GM10266 (cell line): ENCODE measurements at regions not wholly inside any gene's neighbourhood (a gene's known extent, or its start where the extent isn't known, plus 50 kb on each side); places are given as distances from the start of the nearest gene placed in this dataset.

Source experiments
- DNase-seq: peaks from one replicate; pipeline ENCODE4 v3.0.0; 2012; ENCODE audit errors: extremely low spot score
- TF ChIP-seq, protein P1 (sequence below): IDR thresholded peaks from 2 replicates; pipeline ENCODE4 v1.5.1; 2012; ENCODE audit warnings: mild to moderate bottlenecking, low read depth; ENCODE audit not compliant: control insufficient read depth, insufficient read depth; ENCODE audit errors: missing control alignments

GRCh38 chr5:53360811-53361210 is 119.6 kb upstream of the FST start:
- no peak for DNase-seq
- TF ChIP-seq, protein P1, sequence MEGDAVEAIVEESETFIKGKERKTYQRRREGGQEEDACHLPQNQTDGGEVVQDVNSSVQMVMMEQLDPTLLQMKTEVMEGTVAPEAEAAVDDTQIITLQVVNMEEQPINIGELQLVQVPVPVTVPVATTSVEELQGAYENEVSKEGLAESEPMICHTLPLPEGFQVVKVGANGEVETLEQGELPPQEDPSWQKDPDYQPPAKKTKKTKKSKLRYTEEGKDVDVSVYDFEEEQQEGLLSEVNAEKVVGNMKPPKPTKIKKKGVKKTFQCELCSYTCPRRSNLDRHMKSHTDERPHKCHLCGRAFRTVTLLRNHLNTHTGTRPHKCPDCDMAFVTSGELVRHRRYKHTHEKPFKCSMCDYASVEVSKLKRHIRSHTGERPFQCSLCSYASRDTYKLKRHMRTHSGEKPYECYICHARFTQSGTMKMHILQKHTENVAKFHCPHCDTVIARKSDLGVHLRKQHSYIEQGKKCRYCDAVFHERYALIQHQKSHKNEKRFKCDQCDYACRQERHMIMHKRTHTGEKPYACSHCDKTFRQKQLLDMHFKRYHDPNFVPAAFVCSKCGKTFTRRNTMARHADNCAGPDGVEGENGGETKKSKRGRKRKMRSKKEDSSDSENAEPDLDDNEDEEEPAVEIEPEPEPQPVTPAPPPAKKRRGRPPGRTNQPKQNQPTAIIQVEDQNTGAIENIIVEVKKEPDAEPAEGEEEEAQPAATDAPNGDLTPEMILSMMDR: no peak

- TF ChIP-seq, protein P1: no peak
- no peak for DNase-seq
Measured at GRCh38 chr5:53361708-53362107, 118.7 kb upstream of the FST start.

DNA sequence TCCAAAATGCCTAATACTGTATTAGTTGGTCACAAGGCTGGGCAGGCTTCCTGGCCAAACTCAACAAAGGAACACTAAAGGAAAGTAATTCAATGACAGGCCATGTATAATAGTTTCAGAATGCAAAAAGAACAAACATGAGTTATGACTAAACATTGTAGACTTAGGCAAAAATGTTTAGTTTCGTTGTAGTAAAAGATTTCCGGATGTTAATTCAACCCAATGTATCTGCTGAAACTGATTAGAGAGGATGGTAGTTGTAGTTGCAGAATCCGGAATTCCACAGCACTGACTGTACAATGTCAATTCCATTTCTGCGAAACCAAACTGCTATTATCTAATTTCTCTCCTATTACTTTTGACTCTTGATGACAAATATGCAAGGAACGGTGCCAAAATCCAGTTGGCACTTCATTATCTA is 117.9 kb upstream of the FST start:
- TF ChIP-seq, protein P1: no peak
- DNase-seq: no peak

DNA sequence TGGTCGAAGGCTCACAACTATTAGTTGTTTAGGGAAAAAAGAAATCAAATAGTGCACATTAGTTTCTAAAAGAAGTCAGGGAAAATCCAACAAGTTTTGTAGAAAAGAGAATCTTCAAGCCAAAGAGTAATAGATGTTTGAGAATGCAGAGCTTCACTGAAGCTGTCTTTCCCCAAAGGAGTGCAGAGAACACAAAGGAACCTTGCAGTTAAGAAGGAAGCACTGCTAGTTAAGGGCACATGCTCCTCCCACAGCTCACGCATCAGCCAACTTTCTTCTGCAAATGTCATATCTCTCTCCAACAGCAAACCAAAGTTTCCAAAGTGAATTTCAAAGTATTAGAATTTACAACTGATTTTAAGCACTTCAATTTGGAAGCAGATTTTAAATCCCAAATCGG is 116.4 kb upstream of the FST start:
- TF ChIP-seq, protein P1: no peak
- DNase-seq: no peak

DNA sequence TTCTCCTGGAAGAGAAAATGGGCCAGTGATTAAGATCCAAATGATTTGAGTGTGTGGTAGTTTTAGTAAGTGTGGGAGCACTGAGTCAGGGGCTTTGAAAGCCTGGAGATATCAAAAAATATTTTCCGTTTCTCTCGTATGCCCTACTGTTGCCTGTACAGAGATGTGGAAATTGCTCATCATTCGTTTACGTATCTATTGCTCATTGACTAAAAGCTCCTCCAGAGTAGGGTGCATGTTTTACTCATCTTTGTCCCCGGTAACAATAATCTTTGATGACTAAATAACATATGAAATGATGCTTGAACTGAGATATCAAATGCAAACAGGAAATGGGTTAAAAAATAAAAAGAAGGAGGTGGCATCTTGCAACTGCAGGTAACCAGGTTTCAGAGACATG is 114.2 kb upstream of the FST start:
- DNase-seq: no peak
- TF ChIP-seq, protein P1: no peak

- TF ChIP-seq, protein P1: no peak
- no peak for DNase-seq
Measured at GRCh38 chr5:53367727-53368126, 112.7 kb upstream of the FST start.

DNA sequence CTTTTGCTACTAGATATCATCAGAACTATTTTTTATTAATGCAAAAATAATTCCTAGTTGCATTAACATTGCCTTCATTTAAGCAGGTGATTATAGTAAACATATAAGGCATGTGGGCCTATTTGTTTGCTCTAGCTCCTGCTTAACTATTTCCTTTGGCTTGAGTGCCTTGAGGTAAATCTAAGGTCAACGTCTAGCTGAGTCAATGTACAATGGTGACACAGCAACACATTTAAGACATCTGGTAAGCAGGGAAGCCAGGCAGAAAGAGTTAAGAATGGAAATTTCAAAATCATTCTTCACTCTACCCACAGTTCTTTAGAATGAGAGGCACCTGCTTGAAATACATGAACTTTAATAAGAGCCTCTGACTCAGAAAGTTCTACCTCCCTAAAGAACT is 111.9 kb upstream of the FST start:
- DNase-seq: no peak
- TF ChIP-seq, protein P1: no peak
